HEK293 (cell line): ENCODE measurements at regions not wholly inside any gene's neighbourhood (a gene's known extent, or its start where the extent isn't known, plus 50 kb on each side); places are given as distances from the start of the nearest gene placed in this dataset.

Experiments
- BCL6B ChIP-seq: fragments of 450-650 bp; formaldehyde crosslinking; IDR thresholded peaks from 2 replicates; pipeline ENCODE4 v1.5.1; 2017; ENCODE audit warnings: missing biosample characterization, missing genetic modification characterization
- EGR2 ChIP-seq: fragments of 450-650 bp; formaldehyde crosslinking; IDR thresholded peaks from 2 replicates; pipeline ENCODE4 v1.5.1; 2016; ENCODE audit warnings: low read depth, missing biosample characterization, missing genetic modification characterization
- GFI1B ChIP-seq: fragments of 450-650 bp; formaldehyde crosslinking; IDR thresholded peaks from 2 replicates; pipeline ENCODE4 v1.5.1; 2016; ENCODE audit warnings: missing biosample characterization, missing genetic modification characterization
- IKZF3 ChIP-seq: fragments of 450-650 bp; IDR thresholded peaks from 2 replicates; pipeline ENCODE4 v1.5.0; 2018; ENCODE audit warnings: missing biosample characterization, mild to moderate bottlenecking, missing genetic modification characterization, moderate library complexity
- KLF9 ChIP-seq: fragments of 450-650 bp; formaldehyde crosslinking; IDR thresholded peaks from 2 replicates; pipeline ENCODE4 v1.5.1; 2016; ENCODE audit warnings: missing biosample characterization, missing genetic modification characterization, low read depth
- OSR2 ChIP-seq: fragments of 450-650 bp; formaldehyde crosslinking; IDR thresholded peaks from 2 replicates; pipeline ENCODE4 v1.5.1; 2016; ENCODE audit warnings: missing biosample characterization, missing genetic modification characterization
- PATZ1 ChIP-seq: fragments of 450-650 bp; formaldehyde crosslinking; IDR thresholded peaks from 2 replicates; pipeline ENCODE4 v1.5.1; 2016; ENCODE audit warnings: missing biosample characterization, missing genetic modification characterization
- PRDM10 ChIP-seq: fragments of 450-650 bp; formaldehyde crosslinking; IDR thresholded peaks from 2 replicates; pipeline ENCODE4 v1.5.1; 2016; ENCODE audit warnings: missing biosample characterization, missing genetic modification characterization
- YY1 ChIP-seq: fragments of 450-650 bp; formaldehyde crosslinking; IDR thresholded peaks from 2 replicates; pipeline ENCODE4 v1.5.1; 2018; ENCODE audit warnings: missing biosample characterization, missing genetic modification characterization
- ZBTB17 ChIP-seq: fragments of 450-650 bp; formaldehyde crosslinking; IDR thresholded peaks from 2 replicates; pipeline ENCODE4 v1.5.1; 2016; ENCODE audit warnings: missing biosample characterization, missing genetic modification characterization
- ZBTB21 ChIP-seq: fragments of 450-650 bp; formaldehyde crosslinking; IDR thresholded peaks from 2 replicates; pipeline ENCODE4 v1.5.1; 2017; ENCODE audit warnings: missing biosample characterization, missing genetic modification characterization
- ZBTB48 ChIP-seq: fragments of 450-650 bp; formaldehyde crosslinking; IDR thresholded peaks from 2 replicates; pipeline ENCODE4 v1.5.1; 2016; ENCODE audit warnings: missing biosample characterization, missing genetic modification characterization
- ZBTB6 ChIP-seq: fragments of 450-650 bp; formaldehyde crosslinking; IDR thresholded peaks from 2 replicates; pipeline ENCODE4 v1.5.1; 2017; ENCODE audit warnings: missing biosample characterization, missing genetic modification characterization
- ZFHX2 ChIP-seq: fragments of 450-650 bp; formaldehyde crosslinking; conservative IDR thresholded peaks from 2 replicates; pipeline ENCODE4 v1.5.1; 2016; ENCODE audit warnings: missing biosample characterization, missing genetic modification characterization
- ZFP3 ChIP-seq: fragments of 450-650 bp; formaldehyde crosslinking; IDR thresholded peaks from 2 replicates; pipeline ENCODE4 v1.5.1; 2016; ENCODE audit warnings: low read depth, missing biosample characterization, missing genetic modification characterization
- ZNF112 ChIP-seq: fragments of 450-650 bp; formaldehyde crosslinking; IDR thresholded peaks from 2 replicates; pipeline ENCODE4 v1.5.0; 2017; ENCODE audit warnings: missing biosample characterization, missing genetic modification characterization
- ZNF121 ChIP-seq: fragments of 450-650 bp; formaldehyde crosslinking; IDR thresholded peaks from 2 replicates; pipeline ENCODE4 v1.5.1; 2016; ENCODE audit warnings: missing biosample characterization, missing genetic modification characterization
- ZNF292 ChIP-seq: fragments of 450-650 bp; formaldehyde crosslinking; IDR thresholded peaks from 2 replicates; pipeline ENCODE4 v1.5.1; 2016; ENCODE audit warnings: low read depth, missing biosample characterization, missing genetic modification characterization, borderline replicate concordance
- ZNF335 ChIP-seq: fragments of 450-650 bp; formaldehyde crosslinking; conservative IDR thresholded peaks from 2 replicates; pipeline ENCODE4 v1.5.1; 2016; ENCODE audit warnings: missing biosample characterization, missing genetic modification characterization
- ZNF416 ChIP-seq: fragments of 450-650 bp; formaldehyde crosslinking; IDR thresholded peaks from 2 replicates; pipeline ENCODE4 v1.5.1; 2016; ENCODE audit warnings: missing biosample characterization, missing genetic modification characterization
- ZNF423 ChIP-seq: fragments of 450-650 bp; formaldehyde crosslinking; IDR thresholded peaks from 2 replicates; pipeline ENCODE4 v1.5.1; 2016; ENCODE audit warnings: missing biosample characterization, missing genetic modification characterization
- ZNF513 ChIP-seq: fragments of 450-650 bp; IDR thresholded peaks from 2 replicates; pipeline ENCODE4 v1.5.1; 2018; ENCODE audit warnings: missing biosample characterization, missing genetic modification characterization
- ZNF514 ChIP-seq: fragments of 450-650 bp; formaldehyde crosslinking; IDR thresholded peaks from 2 replicates; pipeline ENCODE4 v1.5.1; 2016; ENCODE audit warnings: missing biosample characterization, missing genetic modification characterization
- ZNF529 ChIP-seq: fragments of 450-650 bp; formaldehyde crosslinking; IDR thresholded peaks from 2 replicates; pipeline ENCODE4 v1.5.1; 2017; ENCODE audit warnings: missing genetic modification characterization, missing biosample characterization; ENCODE audit not compliant: insufficient replicate concordance
- ZNF558 ChIP-seq: fragments of 450-650 bp; formaldehyde crosslinking; IDR thresholded peaks from 2 replicates; pipeline ENCODE4 v1.5.1; 2016; ENCODE audit warnings: missing biosample characterization, missing genetic modification characterization
- ZNF561 ChIP-seq: fragments of 450-650 bp; IDR thresholded peaks from 2 replicates; pipeline ENCODE4 v1.5.1; 2018; ENCODE audit warnings: missing biosample characterization, missing genetic modification characterization, borderline replicate concordance
- ZNF600 ChIP-seq: fragments of 450-650 bp; formaldehyde crosslinking; IDR thresholded peaks from 2 replicates; pipeline ENCODE4 v1.5.1; 2016; ENCODE audit warnings: missing biosample characterization, missing genetic modification characterization
- ZNF623 ChIP-seq: fragments of 450-650 bp; formaldehyde crosslinking; IDR thresholded peaks from 2 replicates; pipeline ENCODE4 v1.5.1; 2016; ENCODE audit warnings: missing biosample characterization, missing genetic modification characterization
- ZNF660 ChIP-seq: fragments of 450-650 bp; IDR thresholded peaks from 2 replicates; pipeline ENCODE4 v1.5.1; 2018; ENCODE audit warnings: missing biosample characterization, mild to moderate bottlenecking, missing genetic modification characterization
- ZNF664 ChIP-seq: fragments of 450-650 bp; formaldehyde crosslinking; IDR thresholded peaks from 2 replicates; pipeline ENCODE4 v1.5.1; 2016; ENCODE audit warnings: missing biosample characterization, missing genetic modification characterization
- ZNF768 ChIP-seq: fragments of 450-650 bp; formaldehyde crosslinking; IDR thresholded peaks from 2 replicates; pipeline ENCODE4 v1.5.1; 2018; ENCODE audit warnings: missing biosample characterization, mild to moderate bottlenecking, missing genetic modification characterization
- ZNF830 ChIP-seq: fragments of 450-650 bp; IDR thresholded peaks from 2 replicates; pipeline ENCODE4 v1.5.0; 2018; ENCODE audit warnings: missing biosample characterization, missing genetic modification characterization, low read depth, mild to moderate bottlenecking, moderate library complexity
- ZSCAN30 ChIP-seq: fragments of 450-650 bp; IDR thresholded peaks from 2 replicates; pipeline ENCODE4 v1.5.1; 2018; ENCODE audit warnings: missing biosample characterization, mild to moderate bottlenecking, missing genetic modification characterization, moderate library complexity

- no peak for TF ChIP-seq ZNF121 (tag by site-specific recombination)
- peak; percentile 60; the same call in 1 of the 2 replicates for TF ChIP-seq PRDM10 (tag by site-specific recombination)
- no peak for TF ChIP-seq ZNF513 (tag by site-specific recombination)
- TF ChIP-seq ZNF558 (tag by site-specific recombination): no peak
- peak; percentile 76 for TF ChIP-seq ZFHX2
- no peak for TF ChIP-seq YY1
- no peak for TF ChIP-seq ZBTB48
- peak; percentile 73 for TF ChIP-seq KLF9 (tag by site-specific recombination)
- no peak for TF ChIP-seq ZNF292 (tag by site-specific recombination)
- no peak for TF ChIP-seq ZNF416 (tag by site-specific recombination)
- no peak for TF ChIP-seq ZNF660 (tag by site-specific recombination)
- TF ChIP-seq ZNF600: no peak
- TF ChIP-seq ZNF529: no peak
- no peak for TF ChIP-seq ZBTB17 (tag by site-specific recombination)
- no peak for TF ChIP-seq ZSCAN30
- TF ChIP-seq GFI1B: no peak
- no peak for TF ChIP-seq ZNF335 (tag by site-specific recombination)
- no peak for TF ChIP-seq ZNF561
- no peak for TF ChIP-seq ZNF514 (tag by site-specific recombination)
- TF ChIP-seq ZNF664 (tag by site-specific recombination): no peak
- no peak for TF ChIP-seq ZNF112 (tag by site-specific recombination)
- no peak for TF ChIP-seq ZBTB21
- no peak for TF ChIP-seq ZNF423 (tag by site-specific recombination)
- 0 out of 2 replicates have a peak, but pooled peaks have one; percentile 30 for TF ChIP-seq PATZ1 (tag by site-specific recombination)
- peak; percentile 88 for TF ChIP-seq EGR2 (tag by site-specific recombination)
- TF ChIP-seq IKZF3 (tag by site-specific recombination): no peak
- no peak for TF ChIP-seq ZNF768
- TF ChIP-seq ZNF830 (tag by site-specific recombination): no peak
- no peak for TF ChIP-seq OSR2 (tag by site-specific recombination)
- no peak for TF ChIP-seq ZBTB6 (tag by site-specific recombination)
- TF ChIP-seq ZNF623 (tag by site-specific recombination): no peak
- TF ChIP-seq ZFP3 (tag by site-specific recombination): no peak
- peak; percentile 80 for TF ChIP-seq BCL6B
Observed at GRCh38 chr10:44316187-44316921, 68.5 kb downstream of the CXCL12 start (continued).
